KOPT-K1 (cell line): ENCODE measurements at regions not wholly inside any gene's neighbourhood (a gene's known extent, or its start where the extent isn't known, plus 50 kb on each side); places are given as distances from the start of the nearest gene placed in this dataset.

Experiments
- H3K27ac ChIP-seq: fragments of 200-600 bp; sonication (generic); 2 replicates; pipeline ENCODE4 v1.5.1; 2016; ENCODE audit warnings: antibody characterized with exemption, mild to moderate bottlenecking, low read depth, low read length; ENCODE audit not compliant: poor library complexity, severe bottlenecking
- H3K36me3 ChIP-seq: fragments of 200-600 bp; sonication (generic); 2 replicates; pipeline ENCODE4 v1.5.1; 2017; ENCODE audit warnings: antibody characterized with exemption, mild to moderate bottlenecking, low read length, moderate library complexity; ENCODE audit not compliant: insufficient read depth
- H3K9me3 ChIP-seq: fragments of 200-600 bp; sonication (generic); 2 replicates; pipeline ENCODE4 v1.5.1; 2017; ENCODE audit warnings: antibody characterized with exemption, low read length, mild to moderate bottlenecking; ENCODE audit not compliant: insufficient read depth, poor library complexity, severe bottlenecking

GRCh38 chr11:32332990-32333319 is 102.4 kb downstream of the WT1 start:
- peaks cover 17% of the 10 kb centered on the region for H3K9me3 ChIP-seq
- H3K36me3 ChIP-seq = no peaks in the 10 kb centered on the region
- no peak overlapping the region for H3K27ac ChIP-seq

- Histone ChIP-seq H3K27ac (no peak overlapping the region), H3K9me3 (peaks cover 17% of the 10 kb centered on the region), H3K36me3 (no peaks in the 10 kb centered on the region)
Measured at GRCh38 chr11:32333320-32333991, 101.9 kb downstream of the WT1 start.

- no peaks in the 10 kb centered on the region for H3K36me3 ChIP-seq
- H3K9me3 ChIP-seq = peaks cover 17% of the 10 kb centered on the region
- H3K27ac ChIP-seq = no peak overlapping the region
Measured at GRCh38 chr11:32334822-32335221, 100.5 kb downstream of the WT1 start.
